ENCODE measurements at regions not wholly inside any gene's neighbourhood (a gene's known extent, or its start where the extent isn't known, plus 50 kb on each side); places are given as distances from the start of the nearest gene placed in this dataset.

GRCh38 chr3:67094167-67094566 lies 96.1 kb downstream of the KBTBD8 start:
- no peak overlapping the region for H4K5ac ChIP-seq (ENCODE audit: low read length)
- H3K4me2 ChIP-seq (ENCODE audit: low read length) = no peak overlapping the region
- DNase-seq = no peak
- no peak overlapping the region for H3K4ac ChIP-seq (ENCODE audit: low read depth, low read length)
- no peaks in the 10 kb centered on the region for H3K27me3 ChIP-seq (ENCODE audit: insufficient read depth, low read length, poor library complexity)
- H3K36me3 ChIP-seq (ENCODE audit: control insufficient read depth, insufficient read depth, low read length) = no peaks in the 10 kb centered on the region
- no peak overlapping the region for H2AK5ac ChIP-seq (ENCODE audit: low read length)
- H3K56ac ChIP-seq (ENCODE audit: low read length) = no peak overlapping the region
- no peak overlapping the region for H4K8ac ChIP-seq (ENCODE audit: low read depth, low read length)
- no peaks in the 10 kb centered on the region for H3K79me2 ChIP-seq (ENCODE audit: control insufficient read depth, insufficient read depth, low read length)
- H3K4me3 ChIP-seq (ENCODE audit: low read length) = no peak overlapping the region
- no peaks in the 10 kb centered on the region for H3K4me1 ChIP-seq (ENCODE audit: control insufficient read depth, low read depth, low read length)
- WGBS (ENCODE audit: extremely low coverage, insufficient coverage, low lambda C conversion rate) = no CpG with 5 or more reads among the region's 5 CpGs
- no peak overlapping the region for H2BK120ac ChIP-seq (ENCODE audit: low read depth, low read length)
- H2BK5ac ChIP-seq (ENCODE audit: low read length) = no peak overlapping the region
- no peak overlapping the region for H3K9ac ChIP-seq (ENCODE audit: low read length)
- no peak overlapping the region for H2BK15ac ChIP-seq (replicated peaks; ENCODE audit: low read depth)
- no peak overlapping the region for H3K27ac ChIP-seq (ENCODE audit: low read depth, low read length)
- no peak overlapping the region for H3K23ac ChIP-seq (ENCODE audit: low read length)
- no peak overlapping the region for H3K18ac ChIP-seq (ENCODE audit: low read length)
- no peaks in the 10 kb centered on the region for H3K79me1 ChIP-seq (ENCODE audit: low read length)

- H3K4me2 ChIP-seq (ENCODE audit: low read length) = no peak overlapping the region
- no peak overlapping the region for H3K9ac ChIP-seq (ENCODE audit: low read length)
- no peak overlapping the region for H3K18ac ChIP-seq (ENCODE audit: low read length)
- H3K4ac ChIP-seq (ENCODE audit: low read depth, low read length) = no peak overlapping the region
- no peaks in the 10 kb centered on the region for H3K36me3 ChIP-seq (ENCODE audit: control insufficient read depth, insufficient read depth, low read length)
- H3K23ac ChIP-seq (ENCODE audit: low read length) = no peak overlapping the region
- H4K5ac ChIP-seq (ENCODE audit: low read length) = no peak overlapping the region
- DNase-seq = no peak
- no peak overlapping the region for H2BK5ac ChIP-seq (ENCODE audit: low read length)
- H3K56ac ChIP-seq (ENCODE audit: low read length) = no peak overlapping the region
- no peak overlapping the region for H2BK15ac ChIP-seq (replicated peaks; ENCODE audit: low read depth)
- no CpG with 5 or more reads among the region's 1 CpG for WGBS (ENCODE audit: extremely low coverage, insufficient coverage, low lambda C conversion rate)
- no peaks in the 10 kb centered on the region for H3K27me3 ChIP-seq (ENCODE audit: insufficient read depth, low read length, poor library complexity)
- no peak overlapping the region for H3K27ac ChIP-seq (ENCODE audit: low read depth, low read length)
- H3K4me3 ChIP-seq (ENCODE audit: low read length) = no peak overlapping the region
- no peaks in the 10 kb centered on the region for H3K4me1 ChIP-seq (ENCODE audit: control insufficient read depth, low read depth, low read length)
- H3K79me1 ChIP-seq (ENCODE audit: low read length) = no peaks in the 10 kb centered on the region
- H3K79me2 ChIP-seq (ENCODE audit: control insufficient read depth, insufficient read depth, low read length) = no peaks in the 10 kb centered on the region
- no peak overlapping the region for H2BK120ac ChIP-seq (ENCODE audit: low read depth, low read length)
- H2AK5ac ChIP-seq (ENCODE audit: low read length) = no peak overlapping the region
- H4K8ac ChIP-seq (ENCODE audit: low read depth, low read length) = no peak overlapping the region
Observed at GRCh38 chr3:67094774-67095173, 96.7 kb downstream of the KBTBD8 start.

GRCh38 chr3:67104388-67104787 lies 106.3 kb downstream of the KBTBD8 start:
- DNase-seq = no peak
- no peaks in the 10 kb centered on the region for H3K4me1 ChIP-seq (ENCODE audit: control insufficient read depth, low read depth, low read length)
- H2BK15ac ChIP-seq (replicated peaks; ENCODE audit: low read depth) = no peak overlapping the region
- H3K56ac ChIP-seq (ENCODE audit: low read length) = no peak overlapping the region
- H2BK120ac ChIP-seq (ENCODE audit: low read depth, low read length) = no peak overlapping the region
- H3K36me3 ChIP-seq (ENCODE audit: control insufficient read depth, insufficient read depth, low read length) = no peaks in the 10 kb centered on the region
- no peak overlapping the region for H3K18ac ChIP-seq (ENCODE audit: low read length)
- no peak overlapping the region for H4K8ac ChIP-seq (ENCODE audit: low read depth, low read length)
- no peak overlapping the region for H3K27ac ChIP-seq (ENCODE audit: low read depth, low read length)
- H3K4me2 ChIP-seq (ENCODE audit: low read length) = no peak overlapping the region
- H3K27me3 ChIP-seq (ENCODE audit: insufficient read depth, low read length, poor library complexity) = no peaks in the 10 kb centered on the region
- no peak overlapping the region for H2AK5ac ChIP-seq (ENCODE audit: low read length)
- H2BK5ac ChIP-seq (ENCODE audit: low read length) = no peak overlapping the region
- no peak overlapping the region for H3K4ac ChIP-seq (ENCODE audit: low read depth, low read length)
- no peak overlapping the region for H4K5ac ChIP-seq (ENCODE audit: low read length)
- no peak overlapping the region for H3K23ac ChIP-seq (ENCODE audit: low read length)
- H3K79me1 ChIP-seq (ENCODE audit: low read length) = no peaks in the 10 kb centered on the region
- H3K9ac ChIP-seq (ENCODE audit: low read length) = no peak overlapping the region
- H3K4me3 ChIP-seq (ENCODE audit: low read length) = no peak overlapping the region
- no peaks in the 10 kb centered on the region for H3K79me2 ChIP-seq (ENCODE audit: control insufficient read depth, insufficient read depth, low read length)

DNA sequence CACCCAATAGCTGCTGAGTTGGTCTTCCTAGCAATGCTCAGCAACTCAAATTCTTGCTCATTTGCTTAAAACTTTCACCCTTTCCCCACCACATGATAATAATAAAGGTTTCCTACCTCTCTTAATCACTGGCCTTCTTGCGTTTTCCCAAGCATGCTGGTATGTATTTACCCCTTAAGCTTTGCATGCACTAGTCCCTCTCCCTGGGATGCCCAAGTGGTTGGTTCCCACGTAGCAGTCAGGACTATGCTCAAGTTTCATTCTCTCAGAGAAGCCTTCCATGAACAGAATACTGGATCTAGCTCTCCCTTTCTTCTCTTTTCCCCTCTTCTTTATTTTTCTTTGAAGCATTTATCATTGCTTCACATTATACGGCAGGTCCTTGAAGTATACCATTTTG lies 108.8 kb downstream of the KBTBD8 start:
- Histone ChIP-seq H3K18ac (ENCODE audit: low read length) (no peak overlapping the region), H3K9ac (ENCODE audit: low read length) (no peak overlapping the region), H3K79me1 (ENCODE audit: low read length) (no peaks in the 10 kb centered on the region), H3K4me2 (ENCODE audit: low read length) (no peak overlapping the region), H3K56ac (ENCODE audit: low read length) (no peak overlapping the region), H3K4ac (ENCODE audit: low read depth, low read length) (no peak overlapping the region), H3K23ac (ENCODE audit: low read length) (no peak overlapping the region), H2BK15ac (replicated peaks; ENCODE audit: low read depth) (no peak overlapping the region), H2AK5ac (ENCODE audit: low read length) (no peak overlapping the region), H4K8ac (ENCODE audit: low read depth, low read length) (no peak overlapping the region), H3K27ac (ENCODE audit: low read depth, low read length) (no peak overlapping the region), H2BK5ac (ENCODE audit: low read length) (no peak overlapping the region), H3K4me1 (ENCODE audit: control insufficient read depth, low read depth, low read length) (no peaks in the 10 kb centered on the region), H4K5ac (ENCODE audit: low read length) (no peak overlapping the region), H3K27me3 (ENCODE audit: insufficient read depth, low read length, poor library complexity) (no peaks in the 10 kb centered on the region), H2BK120ac (ENCODE audit: low read depth, low read length) (no peak overlapping the region), H3K79me2 (ENCODE audit: control insufficient read depth, insufficient read depth, low read length) (no peaks in the 10 kb centered on the region), H3K4me3 (ENCODE audit: low read length) (no peak overlapping the region), H3K36me3 (ENCODE audit: control insufficient read depth, insufficient read depth, low read length) (no peaks in the 10 kb centered on the region)
- no CpG with 5 or more reads among the region's 3 CpGs for WGBS (ENCODE audit: extremely low coverage, insufficient coverage, low lambda C conversion rate)
- no peak for DNase-seq

- Histone ChIP-seq H3K4me2 (ENCODE audit: low read length) (no peak overlapping the region), H3K4me3 (ENCODE audit: low read length) (no peak overlapping the region)
Observed at GRCh38 chr3:67109651-67110204, 111.6 kb downstream of the KBTBD8 start.

DNA sequence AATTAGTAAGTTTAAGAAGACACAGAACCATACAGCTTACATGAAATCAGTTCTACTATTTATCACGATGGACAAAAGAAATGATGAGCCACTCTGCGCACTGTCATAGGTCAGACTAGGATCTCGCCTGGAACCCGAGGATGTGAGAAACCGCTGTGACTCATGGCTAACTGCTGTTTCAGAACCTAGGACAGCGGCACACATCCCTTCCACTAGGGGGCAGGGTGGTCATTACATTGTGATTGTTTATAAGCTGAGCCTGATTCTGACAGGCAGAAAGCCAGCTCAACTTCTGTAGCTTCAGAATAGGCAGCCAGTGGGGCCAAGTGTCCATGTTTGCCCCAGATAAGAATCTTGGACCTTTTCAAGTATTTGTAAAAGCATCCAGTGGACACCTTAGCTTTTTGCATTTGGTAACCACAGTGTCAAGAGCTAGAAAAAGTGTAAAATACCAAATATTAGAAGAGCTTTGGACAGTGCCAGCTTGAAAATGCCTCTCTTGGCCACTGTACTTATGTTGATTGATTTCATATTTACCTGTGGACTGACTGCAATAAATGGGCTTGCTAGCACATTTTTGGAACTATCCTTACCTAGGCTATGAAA lies 115.8 kb downstream of the KBTBD8 start:
- Histone ChIP-seq H3K27me3 (ENCODE audit: insufficient read depth, low read length, poor library complexity) (no peaks in the 10 kb centered on the region), H2AK5ac (ENCODE audit: low read length) (no peak overlapping the region), H3K4me1 (ENCODE audit: control insufficient read depth, low read depth, low read length) (no peaks in the 10 kb centered on the region), H3K4me3 (ENCODE audit: low read length) (no peak overlapping the region), H3K27ac (ENCODE audit: low read depth, low read length) (no peak overlapping the region), H2BK120ac (ENCODE audit: low read depth, low read length) (no peak overlapping the region), H3K4me2 (ENCODE audit: low read length) (no peak overlapping the region), H3K36me3 (ENCODE audit: control insufficient read depth, insufficient read depth, low read length) (no peaks in the 10 kb centered on the region), H3K18ac (ENCODE audit: low read length) (no peak overlapping the region), H3K23ac (ENCODE audit: low read length) (no peak overlapping the region), H3K79me2 (ENCODE audit: control insufficient read depth, insufficient read depth, low read length) (no peaks in the 10 kb centered on the region), H3K9ac (ENCODE audit: low read length) (no peak overlapping the region), H4K5ac (ENCODE audit: low read length) (no peak overlapping the region), H2BK5ac (ENCODE audit: low read length) (no peak overlapping the region), H3K4ac (ENCODE audit: low read depth, low read length) (no peak overlapping the region), H3K79me1 (ENCODE audit: low read length) (no peaks in the 10 kb centered on the region), H4K8ac (ENCODE audit: low read depth, low read length) (no peak overlapping the region), H2BK15ac (replicated peaks; ENCODE audit: low read depth) (no peak overlapping the region), H3K56ac (ENCODE audit: low read length) (no peak overlapping the region)
- WGBS (ENCODE audit: extremely low coverage, insufficient coverage, low lambda C conversion rate) = no CpG with 5 or more reads among the region's 6 CpGs
- peak; percentile 91 for DNase-seq

More at GRCh38 chr3:67109651-67110204, 111.6 kb downstream of the KBTBD8 start:
- no CpG with 5 or more reads among the region's 3 CpGs for WGBS (ENCODE audit: extremely low coverage, insufficient coverage, low lambda C conversion rate)
- H3K9ac ChIP-seq (ENCODE audit: low read length) = no peak overlapping the region
- H2BK5ac ChIP-seq (ENCODE audit: low read length) = no peak overlapping the region
- H3K36me3 ChIP-seq (ENCODE audit: control insufficient read depth, insufficient read depth, low read length) = no peaks in the 10 kb centered on the region
- H4K8ac ChIP-seq (ENCODE audit: low read depth, low read length) = no peak overlapping the region
- H2BK15ac ChIP-seq (replicated peaks; ENCODE audit: low read depth) = no peak overlapping the region
- H3K23ac ChIP-seq (ENCODE audit: low read length) = no peak overlapping the region
- H3K27ac ChIP-seq (ENCODE audit: low read depth, low read length) = no peak overlapping the region
- H2BK120ac ChIP-seq (ENCODE audit: low read depth, low read length) = no peak overlapping the region
- H3K27me3 ChIP-seq (ENCODE audit: insufficient read depth, low read length, poor library complexity) = no peaks in the 10 kb centered on the region
- no peak overlapping the region for H4K5ac ChIP-seq (ENCODE audit: low read length)
- no peak overlapping the region for H3K56ac ChIP-seq (ENCODE audit: low read length)
- H3K4ac ChIP-seq (ENCODE audit: low read depth, low read length) = no peak overlapping the region
- H3K18ac ChIP-seq (ENCODE audit: low read length) = no peak overlapping the region
- peak; percentile 72 for DNase-seq
- no peak overlapping the region for H2AK5ac ChIP-seq (ENCODE audit: low read length)
- no peaks in the 10 kb centered on the region for H3K4me1 ChIP-seq (ENCODE audit: control insufficient read depth, low read depth, low read length)
- H3K79me2 ChIP-seq (ENCODE audit: control insufficient read depth, insufficient read depth, low read length) = no peaks in the 10 kb centered on the region
- no peaks in the 10 kb centered on the region for H3K79me1 ChIP-seq (ENCODE audit: low read length)

All from mesendoderm (in vitro differentiated cells).